KBM-7 (cell line): ENCODE measurements at regions not wholly inside any gene's neighbourhood (a gene's known extent, or its start where the extent isn't known, plus 50 kb on each side); places are given as distances from the start of the nearest gene placed in this dataset.

Experiments used
- DNase-seq: peaks from one replicate; pipeline ENCODE4 v3.0.0-alpha.2; 2015
- in situ Hi-C: fragments of 300-500 bp; cut with MboI; formaldehyde crosslinking; loops from 2 replicates; pipeline ENCODE4 v1.14.3; 2020; ENCODE audit warnings: low sequenced_read_pairs, low pct_unique_long_range_greater_than_20kb, mixed read lengths

DNA sequence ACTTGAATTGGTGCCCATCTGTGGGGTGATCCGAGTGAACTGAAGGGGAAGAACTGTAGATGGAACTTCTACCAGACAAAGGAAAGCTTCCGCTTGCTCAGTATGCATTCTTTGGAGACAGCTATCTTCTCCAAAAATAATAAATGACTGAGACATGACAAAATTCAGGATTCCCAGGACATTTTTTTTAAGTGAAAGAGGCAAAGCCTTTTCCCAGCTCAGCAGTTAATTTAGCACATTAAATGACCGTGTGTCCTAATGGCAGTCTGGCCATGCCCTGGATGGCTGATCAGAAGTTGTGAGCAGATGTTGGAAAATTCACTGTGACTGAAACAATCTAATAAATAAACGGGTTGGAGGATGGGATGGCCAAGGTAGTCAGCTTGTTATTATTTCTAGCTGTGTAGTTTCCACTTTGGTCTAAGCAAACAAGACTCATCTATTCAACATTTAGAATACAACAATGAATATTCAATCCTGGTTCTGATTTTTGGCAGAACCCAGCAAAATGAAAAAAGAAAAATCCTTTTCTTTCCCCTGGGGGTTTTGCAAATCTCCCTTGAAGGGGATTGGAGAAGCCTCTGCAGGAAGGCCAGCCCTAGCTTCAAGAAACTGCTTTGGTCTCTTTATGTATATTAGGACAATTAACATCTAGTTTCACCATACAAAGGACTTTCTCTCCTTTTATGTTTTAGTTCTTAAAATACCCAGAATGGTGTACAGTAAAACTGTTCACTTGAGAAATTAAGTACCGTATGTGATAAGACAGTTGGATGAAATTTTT lies 540.9 kb upstream of the MDFIC2 start:
- DNase-seq = no peak

DNA sequence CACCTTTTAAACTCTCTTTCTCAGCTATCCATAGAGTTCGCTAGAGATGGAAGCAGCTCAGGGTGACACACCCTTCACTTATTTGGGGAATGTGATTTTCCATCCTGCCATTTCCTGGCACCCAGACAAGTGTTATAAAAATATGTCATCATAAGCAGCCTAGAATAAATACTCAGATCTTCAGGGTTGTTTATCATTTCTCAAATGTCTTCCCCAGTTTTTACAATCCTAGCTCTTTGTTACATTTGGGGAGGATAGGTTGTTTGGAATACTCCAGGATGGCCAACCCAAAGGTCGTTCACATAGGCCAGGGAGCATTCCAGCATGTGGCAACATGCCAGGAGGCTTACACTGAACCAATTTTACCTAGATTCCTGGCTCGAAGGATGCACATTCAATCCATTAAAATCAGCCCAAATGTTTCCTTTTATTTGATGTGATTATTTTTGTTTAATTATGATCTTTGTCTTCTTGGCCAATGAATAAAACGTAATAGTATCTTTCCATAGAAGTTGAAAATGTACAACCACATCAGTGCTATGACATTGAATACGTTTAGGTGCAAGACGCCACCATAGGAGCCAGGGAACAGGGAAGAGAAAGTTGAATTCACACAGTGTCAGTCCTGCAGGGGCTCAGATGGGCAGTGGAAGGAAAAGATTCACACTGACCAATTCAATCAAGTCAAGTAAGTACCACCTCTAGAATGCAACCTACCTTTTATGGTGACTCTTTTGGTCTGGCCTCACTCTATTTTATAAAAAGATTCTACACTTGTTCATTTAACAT lies 537.7 kb upstream of the MDFIC2 start:
- in situ Hi-C loops = no loop called here
- DNase-seq = no peak

More for the DNA sequence above, 540.9 kb upstream of the MDFIC2 start:
- in situ Hi-C loops = no loop called here

DNA sequence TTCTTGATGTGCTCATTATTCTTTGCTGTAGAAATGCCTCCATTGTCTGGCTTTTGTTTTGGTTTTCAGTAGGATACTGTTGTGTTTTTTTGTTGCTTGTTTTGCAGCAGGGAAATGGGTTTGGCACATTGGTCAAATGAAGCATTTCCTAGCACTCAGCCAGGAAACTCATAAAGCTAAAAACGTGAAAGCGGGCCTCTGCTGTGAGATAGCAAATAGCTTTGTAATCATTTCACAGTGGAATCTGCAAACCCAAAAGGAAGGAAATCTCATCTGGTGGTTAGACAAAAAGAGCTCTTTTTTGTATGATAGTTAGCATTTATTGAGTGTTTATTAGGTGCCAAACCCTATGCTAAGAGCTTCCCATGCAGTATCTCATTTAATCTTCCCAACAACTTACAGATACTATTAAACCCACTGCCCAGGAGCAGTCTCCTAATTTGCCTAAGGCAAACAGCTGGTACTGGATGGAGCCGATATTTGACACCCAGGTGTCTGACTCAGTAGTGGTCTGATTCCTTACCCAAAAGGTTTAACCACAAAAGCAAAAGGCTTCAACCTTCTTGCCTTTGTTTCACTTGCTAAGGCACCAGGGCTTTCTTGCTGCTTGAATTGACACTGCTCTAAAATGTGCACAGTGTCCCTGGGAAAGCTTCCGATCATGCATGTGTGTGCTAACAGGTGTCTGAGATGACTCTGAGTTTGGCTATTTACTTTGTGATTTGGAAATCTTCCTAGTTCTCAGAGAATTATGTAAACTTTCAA lies 527.9 kb upstream of the MDFIC2 start:
- in situ Hi-C loops = no loop called here
- no peak for DNase-seq

DNA sequence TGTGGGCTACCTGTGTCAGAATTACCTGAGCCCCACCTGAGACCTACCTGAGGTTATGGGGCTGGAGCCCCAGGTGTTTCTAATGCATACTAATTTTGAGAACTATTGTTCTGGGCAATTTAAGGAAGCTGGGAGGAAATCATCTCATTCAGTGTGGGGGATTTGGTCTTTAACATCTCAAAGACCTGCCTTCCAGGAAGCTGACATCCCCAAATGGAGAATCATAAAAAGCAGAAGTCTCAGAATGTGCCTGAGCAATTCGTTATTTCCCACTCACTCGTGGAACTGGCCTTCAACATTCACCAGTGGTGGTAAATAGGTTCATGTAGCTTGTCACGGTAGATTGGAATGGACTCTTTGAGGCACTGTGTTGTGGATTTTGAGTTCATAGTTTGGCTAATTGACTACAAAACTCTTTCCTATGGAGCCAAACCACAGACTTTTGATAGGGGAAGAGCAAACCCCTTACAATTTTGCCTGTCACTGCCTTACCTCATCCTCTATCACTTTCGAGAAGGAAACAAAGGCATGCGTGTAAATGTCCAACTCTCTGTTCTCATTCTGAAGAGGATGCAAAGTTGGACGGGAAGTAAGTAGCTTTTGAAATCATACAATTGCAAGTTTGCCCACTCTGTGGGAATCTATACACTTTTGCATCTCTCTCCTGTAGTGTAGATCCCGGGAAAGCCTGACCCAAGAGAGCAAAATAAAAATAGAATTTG lies 521.0 kb upstream of the MDFIC2 start:
- in situ Hi-C loops = no loop called here
- peak; percentile 31 for DNase-seq

DNA sequence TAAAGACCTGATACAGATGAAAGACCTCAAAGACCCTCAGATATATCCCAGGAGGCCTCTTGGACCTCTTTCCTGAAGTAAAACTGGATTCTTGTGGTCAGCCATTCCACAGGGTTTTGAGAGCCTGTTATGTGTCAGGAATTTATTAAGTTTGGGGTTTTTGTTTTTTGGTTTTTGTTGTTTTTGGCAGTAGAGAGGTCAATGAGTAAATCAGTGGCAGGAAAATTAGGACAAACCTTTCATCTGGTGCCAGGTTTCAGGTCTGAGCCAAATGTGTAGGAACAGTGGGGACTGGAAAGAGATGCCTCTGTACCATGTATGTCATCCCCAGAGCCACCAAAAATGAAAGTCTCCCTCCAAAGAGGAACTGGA lies 520.4 kb upstream of the MDFIC2 start:
- DNase-seq = no peak
- in situ Hi-C loops = no loop called here

DNA sequence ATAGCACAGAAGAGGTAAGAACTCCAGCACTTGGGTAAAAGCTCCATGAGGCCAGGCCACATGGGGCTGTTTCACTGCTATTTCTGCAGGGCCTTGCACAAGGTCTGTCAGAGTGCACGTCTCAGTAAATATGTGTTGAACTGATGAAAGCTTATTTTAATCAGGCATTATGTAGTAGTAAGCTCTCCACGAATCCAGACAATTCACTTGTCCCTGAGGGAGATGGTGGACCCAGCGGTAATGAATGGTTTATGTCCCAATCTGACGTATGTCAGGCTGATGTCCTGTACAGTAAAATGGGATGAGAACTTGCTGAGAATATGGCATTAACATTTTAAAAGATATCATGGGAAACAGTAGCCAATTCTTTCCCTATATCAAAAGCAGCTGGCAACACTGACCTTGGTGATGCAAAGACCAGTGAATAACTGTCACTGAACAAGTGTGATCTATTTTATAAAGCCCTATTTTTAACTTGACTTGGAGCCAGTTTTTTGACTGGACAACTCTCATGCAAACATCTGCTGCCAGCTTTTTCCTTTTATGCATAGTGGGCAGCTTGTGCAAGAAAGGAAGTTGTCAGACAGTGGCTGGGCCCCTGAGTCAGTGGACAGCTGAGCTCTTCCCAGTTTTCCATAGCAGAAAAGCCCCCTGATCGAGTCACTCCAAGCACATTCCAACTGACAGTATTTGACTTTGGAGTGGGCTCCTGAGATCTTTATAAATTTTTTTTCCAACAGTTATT lies 519.8 kb upstream of the MDFIC2 start:
- in situ Hi-C loops = no loop called here
- DNase-seq = no peak

DNA sequence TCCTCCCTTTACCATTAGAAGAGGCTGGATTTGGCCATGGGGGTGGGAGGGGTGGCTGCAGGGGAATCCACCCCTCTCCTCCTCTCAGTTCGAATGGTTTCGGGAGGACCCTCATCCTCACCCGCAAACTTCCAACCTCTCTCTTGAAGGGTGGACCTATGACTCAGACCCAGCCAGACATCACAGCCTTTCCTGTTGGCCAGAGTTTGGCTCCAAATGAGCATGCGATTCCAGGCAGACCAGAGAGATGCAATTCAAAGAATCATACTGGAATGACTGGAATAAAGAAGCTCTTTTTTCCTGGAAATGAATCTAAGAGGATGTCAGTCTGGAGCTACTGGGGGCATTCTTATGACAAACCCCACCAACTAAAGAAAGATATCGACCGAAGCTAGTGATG lies 516.7 kb upstream of the MDFIC2 start:
- no peak for DNase-seq
- in situ Hi-C loops = no loop called here

DNA sequence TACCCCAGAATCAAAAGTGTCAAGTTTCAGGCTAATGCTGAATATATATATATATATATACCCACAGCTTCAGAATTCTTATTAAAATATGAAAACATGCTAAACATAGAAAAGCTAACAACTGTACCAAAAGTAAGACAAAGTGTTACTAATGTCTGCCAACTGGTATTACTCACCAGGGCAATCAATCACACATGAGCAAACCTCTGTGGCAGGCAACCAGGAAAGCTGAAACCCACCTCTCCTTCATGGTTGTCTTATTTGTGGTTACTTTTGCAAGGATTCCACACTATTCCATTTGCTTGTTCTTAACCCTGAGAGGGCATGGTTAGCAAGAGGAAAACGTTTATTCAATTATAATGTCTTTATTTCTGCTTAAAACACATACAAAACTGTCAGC lies 512.3 kb upstream of the MDFIC2 start:
- in situ Hi-C loops = no loop called here
- DNase-seq = no peak

DNA sequence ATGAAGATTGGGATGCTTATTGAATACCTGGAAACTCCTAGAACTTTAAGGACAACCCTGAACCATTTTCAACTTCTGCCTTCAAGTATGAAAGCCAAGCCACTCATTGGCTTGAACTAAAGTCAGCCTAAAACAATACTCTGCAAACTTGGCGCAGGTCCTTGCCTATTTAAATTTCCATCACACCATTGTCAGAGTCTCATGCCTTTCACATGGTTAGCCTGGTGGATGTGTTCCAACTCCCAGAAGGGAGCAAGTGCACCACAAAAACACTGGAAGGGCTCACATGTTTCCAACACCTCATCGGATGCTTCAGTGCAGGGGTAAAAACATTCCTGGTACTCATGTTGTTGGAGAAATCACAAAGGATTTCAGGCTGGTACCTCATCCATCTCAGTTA lies 511.6 kb upstream of the MDFIC2 start:
- in situ Hi-C loops = no loop called here

DNA sequence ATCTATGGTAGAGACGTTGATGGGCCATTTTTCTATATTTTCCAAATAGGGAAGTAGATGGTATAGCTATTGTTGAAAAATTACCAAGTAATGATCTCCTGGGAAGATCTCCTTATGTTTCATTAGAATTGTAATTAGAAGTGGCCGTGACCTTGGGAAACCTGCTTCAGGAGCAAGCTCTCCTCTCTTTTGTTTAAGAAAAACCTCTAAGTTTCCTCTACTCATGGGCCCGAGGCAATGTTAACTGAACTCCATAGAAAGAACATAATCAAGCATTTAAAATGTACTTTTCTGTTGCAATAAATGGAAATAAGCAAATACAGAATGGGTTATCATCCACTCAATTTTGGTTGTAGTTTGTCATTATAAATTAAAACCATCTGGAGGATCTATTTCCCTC lies 511.2 kb upstream of the MDFIC2 start:
- in situ Hi-C loops = no loop called here
- no peak for DNase-seq

More for the DNA sequence above, 511.6 kb upstream of the MDFIC2 start:
- DNase-seq = no peak

DNA sequence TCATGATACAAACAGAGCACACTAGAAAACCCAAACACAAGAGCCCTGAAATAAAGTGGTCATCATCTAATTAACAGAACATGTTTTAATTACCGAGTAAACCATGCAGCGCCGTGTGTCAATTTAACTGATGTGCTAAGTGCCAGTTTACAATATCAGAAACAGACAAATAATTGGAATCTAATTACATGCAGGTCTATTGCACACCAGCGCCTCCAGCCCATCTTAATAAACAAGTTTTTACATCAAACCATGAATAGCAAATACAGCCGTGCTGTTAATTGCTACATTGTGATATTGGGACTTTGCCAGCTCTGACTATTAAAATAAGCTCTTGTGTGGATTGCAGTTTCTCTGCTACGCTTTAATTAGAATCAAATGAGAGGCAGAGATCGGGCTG lies 510.2 kb upstream of the MDFIC2 start:
- no peak for DNase-seq
- in situ Hi-C loops = no loop called here

DNA sequence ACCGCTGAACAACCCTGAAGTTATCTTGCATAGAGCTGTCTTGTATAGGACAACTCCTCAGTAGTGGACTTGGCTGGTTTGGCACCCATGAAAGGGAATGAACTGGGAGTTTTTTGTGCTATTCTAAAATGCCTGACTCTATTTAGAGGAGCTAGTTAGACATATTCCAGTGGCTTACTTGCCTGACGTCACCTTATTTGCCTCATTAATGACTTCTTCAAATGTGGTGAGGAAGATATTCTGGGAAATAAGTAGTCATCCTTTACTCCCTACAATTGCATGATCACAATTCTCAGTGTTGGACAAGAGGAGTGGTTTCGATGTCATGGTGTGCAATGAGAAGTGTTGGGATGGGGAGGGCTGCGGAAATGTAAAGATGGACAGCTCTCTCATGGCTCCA lies 509.2 kb upstream of the MDFIC2 start:
- in situ Hi-C loops = no loop called here
- no peak for DNase-seq

DNA sequence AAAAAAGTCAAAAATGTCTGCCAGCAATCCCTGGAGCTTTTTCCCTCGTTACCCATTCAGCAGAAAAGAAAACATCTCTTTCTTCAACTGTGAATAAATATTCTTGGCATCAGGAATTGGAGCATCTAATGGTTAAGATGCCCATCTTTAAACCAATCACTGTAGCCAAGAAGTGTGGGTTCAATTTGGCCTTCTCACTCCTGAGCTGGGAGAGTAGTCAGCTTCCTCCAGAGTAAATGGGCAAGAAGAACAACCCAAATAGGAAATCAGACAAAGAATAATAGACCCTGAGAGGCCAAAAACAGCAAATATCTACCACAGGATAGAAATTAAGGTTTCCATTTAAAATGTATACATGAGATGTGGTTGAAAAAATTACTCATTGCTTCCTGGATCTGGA lies 508.0 kb upstream of the MDFIC2 start:
- no peak for DNase-seq

DNA sequence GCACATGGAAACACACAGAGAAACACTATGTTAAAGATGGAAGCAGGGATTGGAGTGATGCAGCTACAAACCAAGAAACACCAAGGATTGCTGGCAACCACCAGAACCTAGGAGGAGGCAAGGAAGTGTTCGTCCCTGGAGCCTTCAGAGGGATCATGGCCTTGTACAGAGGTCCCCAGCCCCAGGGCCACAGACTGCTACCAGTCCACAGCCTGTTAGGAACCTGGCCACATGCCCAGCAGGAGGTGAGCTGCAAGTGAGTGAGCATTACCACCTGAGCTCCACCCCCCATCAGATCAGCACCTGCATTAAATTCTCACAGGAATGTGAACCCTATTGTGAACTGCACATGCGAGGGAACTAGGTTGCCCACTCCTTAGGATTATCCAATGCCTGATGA lies 505.7 kb upstream of the MDFIC2 start:
- DNase-seq = no peak
- in situ Hi-C loops = no loop called here

More for the DNA sequence above, 508.0 kb upstream of the MDFIC2 start:
- in situ Hi-C loops = no loop called here

DNA sequence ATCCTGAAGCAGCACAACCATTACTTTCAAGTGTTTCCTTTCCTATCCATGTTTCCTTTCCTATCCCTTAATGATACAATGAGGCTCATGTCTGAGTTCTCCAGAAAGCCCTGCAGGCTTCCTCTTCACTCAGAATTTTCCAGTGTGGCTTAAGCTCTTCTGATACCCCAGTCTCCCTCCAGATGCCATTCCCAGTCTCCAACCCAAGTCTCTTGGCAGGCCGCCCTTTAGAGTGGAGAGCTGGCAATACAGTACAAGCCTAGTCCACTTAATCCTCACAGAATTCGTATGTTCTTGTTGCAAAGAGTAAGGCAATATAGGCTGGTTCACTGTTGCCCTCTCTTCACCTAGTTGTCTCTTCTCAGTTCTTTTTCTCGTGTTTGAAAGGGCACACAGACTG lies 503.9 kb upstream of the MDFIC2 start:
- DNase-seq = no peak
- in situ Hi-C loops = no loop called here

DNA sequence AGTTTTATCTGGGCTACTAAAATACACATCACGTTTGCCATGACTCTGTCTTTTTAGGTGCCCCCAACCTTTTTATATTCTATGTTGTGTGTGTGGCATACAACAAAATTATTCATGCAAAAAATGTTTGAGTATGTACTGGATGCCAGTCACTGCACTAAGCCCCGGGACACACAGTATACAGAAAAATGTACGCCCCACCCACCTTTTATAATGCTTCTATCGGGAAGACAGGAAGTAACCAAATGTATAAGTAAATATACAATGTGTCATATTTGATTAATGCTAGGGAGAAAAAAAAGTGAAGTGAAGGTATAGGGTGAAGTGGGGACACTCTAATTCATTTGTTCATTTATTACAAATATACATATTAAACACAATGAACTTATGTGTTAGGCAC lies 503.4 kb upstream of the MDFIC2 start:
- in situ Hi-C loops = no loop called here
- DNase-seq = no peak

DNA sequence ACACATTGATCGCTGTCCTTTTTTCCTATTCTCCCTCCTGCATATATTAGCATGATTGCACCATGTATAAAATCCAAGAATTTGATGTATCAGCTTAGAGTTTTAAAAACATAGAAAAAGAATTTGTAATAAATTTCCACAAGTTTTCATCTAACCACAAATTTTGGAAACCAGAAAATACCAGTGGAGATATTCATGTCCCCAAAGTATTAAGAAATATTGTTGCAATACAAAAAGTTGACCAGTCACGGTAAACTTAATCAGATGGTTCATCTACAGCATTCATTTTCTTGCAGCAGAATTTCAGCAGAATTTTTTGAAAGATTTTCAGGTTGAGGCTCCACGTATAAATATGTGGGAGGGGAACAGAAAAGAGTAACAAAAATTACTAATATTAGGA lies 500.9 kb upstream of the MDFIC2 start:
- no peak for DNase-seq
- in situ Hi-C loops = no loop called here

DNA sequence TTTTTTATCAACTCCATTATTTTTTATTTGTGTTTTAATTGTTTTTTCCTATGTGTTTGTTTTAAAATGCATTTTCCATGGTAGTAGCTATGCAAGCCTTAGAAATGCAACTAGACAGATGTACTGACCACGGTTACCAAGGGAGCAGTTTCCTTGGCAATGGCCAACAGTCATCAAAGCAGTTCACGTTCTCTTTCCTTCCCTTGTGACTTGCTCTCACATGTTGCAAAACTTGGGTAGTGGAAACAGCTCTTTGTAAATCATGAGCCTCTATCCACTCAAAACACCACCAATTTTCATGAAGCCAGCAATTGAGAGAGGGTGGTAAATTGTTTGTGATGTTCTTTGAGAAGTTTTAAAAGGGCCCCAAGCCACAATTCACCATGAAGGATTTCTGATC lies 499.4 kb upstream of the MDFIC2 start:
- DNase-seq = no peak
- in situ Hi-C loops = no loop called here

DNA sequence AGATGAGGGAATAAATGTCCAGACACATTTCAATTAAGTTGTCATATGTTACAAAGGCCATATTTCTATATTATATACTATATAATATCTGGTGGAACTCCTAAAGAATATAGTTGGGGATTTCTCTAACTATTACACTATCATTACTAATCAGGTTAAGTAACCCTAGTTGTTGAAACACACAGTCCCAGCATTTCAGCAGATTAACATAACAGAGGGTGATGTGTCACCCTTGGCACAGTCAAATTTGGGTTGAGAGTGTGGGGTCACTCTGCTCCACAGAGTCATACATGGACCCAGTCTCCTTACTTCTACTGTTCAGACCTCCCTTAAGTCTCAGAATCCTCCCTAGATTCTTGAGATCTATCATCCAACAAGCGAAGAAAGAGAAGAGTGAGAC lies 496.4 kb upstream of the MDFIC2 start:
- no peak for DNase-seq
- in situ Hi-C loops = no loop called here
